Gastrocnemius medialis (tissue), 4 donors: ENCODE measurements at regions not wholly inside any gene's neighbourhood (a gene's known extent, or its start where the extent isn't known, plus 50 kb on each side); places are given as distances from the start of the nearest gene placed in this dataset.

Experiments
- CTCF ChIP-seq, 5 experiments: fragments of 450-650 bp in 3 of 5; fragments of 200-600 bp in 2 of 5; sonication (generic) in 2 of 5; IDR thresholded peaks in 4 of 5; conservative IDR thresholded peaks in 1 of 5; 1 replicate in 4 of 5; 2 replicates in 1 of 5; pipeline ENCODE4 v1.5.1; 2016 to 2019; ENCODE audit warnings: antibody characterized with exemption in 5 of 5, mild to moderate bottlenecking in 3 of 5, moderate library complexity in 3 of 5
- POLR2A ChIP-seq, 2 donors: fragments of 450-650 bp; IDR thresholded peaks; one replicate each; pipeline ENCODE4 v1.6.1; 2017; ENCODE audit warnings: antibody characterized with exemption in 2 of 2, mild to moderate bottlenecking in 2 of 2, moderate library complexity in 2 of 2

GRCh38 chr10:105986486-105986885, 1178.0 kb downstream of the SORCS1 start:
- TF ChIP-seq POLR2A (IDR thresholded peaks at IDR 0.05) (no peak), CTCF (IDR thresholded peaks at IDR 0.05 in 4 of 5, conservative IDR thresholded peaks at IDR 0.05 in 1 of 5) (no peak)
